ENCODE measurements at regions not wholly inside any gene's neighbourhood (a gene's known extent, or its start where the extent isn't known, plus 50 kb on each side); places are given as distances from the start of the nearest gene placed in this dataset.

GRCh38 chr9:111195766-111196165 lies 134.3 kb downstream of the OR2K2 start:
- DNase-seq (ENCODE audit: low read depth, low spot score), result no peak

DNA sequence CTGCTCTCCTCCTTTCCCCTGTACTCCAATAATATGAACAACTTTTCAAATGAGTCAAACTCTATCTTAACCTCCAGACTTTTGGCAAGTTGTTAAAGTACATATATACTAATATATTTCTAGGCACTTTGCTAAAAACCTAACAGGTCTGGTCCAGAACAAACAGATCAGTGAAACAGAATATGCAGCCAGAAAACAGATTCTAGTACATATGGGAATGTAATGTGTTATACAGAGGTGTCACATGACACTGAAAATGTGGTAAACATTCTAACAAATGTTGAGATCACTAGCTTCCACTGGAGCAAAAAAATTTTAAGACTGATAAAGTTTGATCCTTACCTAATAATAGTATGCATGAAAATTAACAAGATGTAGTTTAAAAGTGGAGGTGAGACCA lies 136.9 kb downstream of the OR2K2 start:
- no peak for DNase-seq (ENCODE audit: low read depth, low spot score)

GRCh38 chr9:111192650-111193049 lies 137.4 kb downstream of the OR2K2 start:
- no peak for DNase-seq (ENCODE audit: low read depth, low spot score)

GRCh38 chr9:111190347-111190746 lies 139.7 kb downstream of the OR2K2 start:
- DNase-seq (ENCODE audit: low read depth, low spot score), result no peak

DNA sequence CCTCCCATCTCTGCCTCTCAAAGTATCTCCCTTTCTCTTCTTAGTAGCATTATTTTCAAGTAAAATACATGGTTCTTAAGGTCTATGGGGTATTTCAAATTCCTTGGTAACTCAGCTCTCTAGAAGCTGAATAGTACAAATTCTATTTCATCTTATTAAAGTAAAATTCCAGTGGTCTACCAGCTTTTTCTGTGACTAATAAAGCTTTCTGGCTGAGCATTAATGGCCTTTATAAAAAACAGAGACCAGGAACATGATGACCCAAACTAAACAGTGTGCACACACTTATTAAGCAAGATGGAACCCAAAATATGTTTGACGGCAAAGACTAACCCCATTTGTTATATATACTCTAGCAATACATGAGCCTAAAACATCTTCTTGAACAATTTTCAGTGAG lies 142.6 kb downstream of the OR2K2 start:
- no peak for DNase-seq (ENCODE audit: low read depth, low spot score)

DNA sequence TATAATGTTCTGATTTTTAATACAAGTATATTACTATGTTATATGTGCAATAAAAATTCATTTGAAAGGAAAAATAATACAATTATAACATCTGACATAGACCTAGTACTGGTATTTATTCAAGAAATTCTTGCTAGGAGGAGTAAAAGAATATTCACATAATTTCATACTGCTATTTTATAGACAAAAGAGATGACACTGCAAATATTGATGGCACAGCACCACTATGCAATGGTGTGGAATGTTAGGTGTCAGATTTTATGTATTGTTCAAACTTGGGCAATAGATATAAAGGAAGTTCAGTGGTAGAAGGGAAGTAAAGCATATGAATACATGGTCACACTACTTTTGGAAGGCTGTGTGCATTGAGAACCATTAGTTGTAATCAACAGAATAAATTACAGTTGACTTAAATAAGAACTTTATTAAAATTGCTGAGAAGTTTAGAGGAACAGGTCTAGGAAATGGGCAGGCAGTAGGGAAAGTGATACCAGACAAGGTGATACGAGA lies 143.9 kb downstream of the OR2K2 start:
- no peak for DNase-seq (ENCODE audit: low read depth, low spot score)

- DNase-seq (ENCODE audit: low read depth, low spot score), result no peak
These were observed 142.5 kb upstream of the LPAR1 start for GRCh38 chr9:111180811-111181210.

GRCh38 chr9:111179577-111179976 lies 141.3 kb upstream of the LPAR1 start:
- no peak for DNase-seq (ENCODE audit: low read depth, low spot score)

- no peak for DNase-seq (ENCODE audit: low read depth, low spot score)
These were observed 140.2 kb upstream of the LPAR1 start for GRCh38 chr9:111178331-111179055.

DNA sequence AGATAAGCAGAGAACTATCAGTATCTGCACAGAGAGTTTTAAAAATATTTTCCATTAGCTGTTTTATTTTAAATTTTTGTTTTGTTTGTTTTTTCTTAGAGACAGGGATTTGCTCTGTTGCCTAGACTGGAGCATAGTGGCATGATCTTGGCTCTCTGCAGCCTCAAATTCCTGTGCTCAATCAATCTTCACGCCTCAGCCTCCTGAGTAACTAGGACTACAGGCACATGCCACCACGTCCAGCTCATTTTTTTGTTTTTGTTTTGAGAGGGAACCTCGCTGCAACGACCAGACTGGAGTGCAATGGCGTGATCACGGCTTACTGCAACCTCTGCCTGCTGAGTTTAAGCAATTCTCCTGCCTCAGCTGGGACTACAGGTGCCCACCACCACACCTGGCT lies 138.2 kb upstream of the LPAR1 start:
- no peak for DNase-seq (ENCODE audit: low read depth, low spot score)

- no peak for DNase-seq (ENCODE audit: low read depth, low spot score)
These were observed 137.1 kb upstream of the LPAR1 start for GRCh38 chr9:111175350-111175749.

- no peak for DNase-seq (ENCODE audit: low read depth, low spot score)
These were observed 129.1 kb upstream of the LPAR1 start for GRCh38 chr9:111167341-111167740.

GRCh38 chr9:111163716-111164389 lies 125.6 kb upstream of the LPAR1 start:
- DNase-seq (ENCODE audit: low read depth, low spot score), result no peak

GRCh38 chr9:111162026-111162425 lies 123.8 kb upstream of the LPAR1 start:
- DNase-seq (ENCODE audit: low read depth, low spot score), result no peak

- no peak for DNase-seq (ENCODE audit: low read depth, low spot score)
These were observed 122.7 kb upstream of the LPAR1 start for GRCh38 chr9:111161015-111161415.

- no peak for DNase-seq (ENCODE audit: low read depth, low spot score)
These were observed 120.7 kb upstream of the LPAR1 start for GRCh38 chr9:111158999-111159398.

DNA sequence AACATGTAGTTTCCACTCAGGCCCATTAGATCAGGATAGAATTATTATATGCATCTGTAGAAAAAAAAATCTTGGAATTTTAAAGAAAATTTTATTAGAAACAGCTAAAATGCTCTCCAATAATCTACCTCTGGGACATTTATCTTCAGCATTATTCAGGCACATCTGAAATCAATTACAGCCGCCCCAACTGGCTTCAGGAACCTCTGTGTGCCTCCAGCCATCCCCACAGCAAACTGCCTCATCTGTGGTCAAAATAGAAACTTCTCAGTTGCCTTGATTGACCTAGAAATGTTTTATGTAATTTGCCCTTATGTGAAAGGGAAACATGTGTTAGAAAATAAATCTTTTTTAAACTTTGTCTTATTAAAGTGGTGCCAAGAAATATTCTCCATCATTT lies 120.1 kb upstream of the LPAR1 start:
- DNase-seq (ENCODE audit: low read depth, low spot score), result no peak

DNA sequence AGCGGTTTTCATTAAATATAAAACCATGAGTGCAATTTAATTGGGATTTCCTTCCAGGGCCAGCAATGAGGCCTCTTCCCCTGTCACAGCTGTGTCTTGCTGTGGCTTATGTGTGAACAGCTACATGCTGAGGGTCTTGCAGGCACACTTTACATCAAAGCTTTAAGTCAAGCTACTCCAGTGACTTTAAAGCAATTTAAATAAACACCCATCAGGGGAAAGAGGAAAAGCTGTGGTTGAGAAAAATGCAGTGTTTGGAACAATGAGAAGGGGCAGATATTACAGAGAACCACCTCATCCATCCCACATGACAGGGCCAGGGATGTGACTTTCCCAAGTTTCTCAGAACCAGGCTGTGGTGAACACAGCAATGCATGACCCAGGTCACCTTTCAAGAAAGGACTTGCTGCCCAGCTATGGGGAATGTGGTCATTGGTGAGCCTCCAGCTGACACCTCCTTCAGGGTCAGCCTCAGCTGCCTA lies 115.9 kb upstream of the LPAR1 start:
- no peak for DNase-seq (ENCODE audit: low read depth, low spot score)

GRCh38 chr9:111152614-111153406 lies 114.5 kb upstream of the LPAR1 start:
- DNase-seq (ENCODE audit: low read depth, low spot score), result no peak

DNA sequence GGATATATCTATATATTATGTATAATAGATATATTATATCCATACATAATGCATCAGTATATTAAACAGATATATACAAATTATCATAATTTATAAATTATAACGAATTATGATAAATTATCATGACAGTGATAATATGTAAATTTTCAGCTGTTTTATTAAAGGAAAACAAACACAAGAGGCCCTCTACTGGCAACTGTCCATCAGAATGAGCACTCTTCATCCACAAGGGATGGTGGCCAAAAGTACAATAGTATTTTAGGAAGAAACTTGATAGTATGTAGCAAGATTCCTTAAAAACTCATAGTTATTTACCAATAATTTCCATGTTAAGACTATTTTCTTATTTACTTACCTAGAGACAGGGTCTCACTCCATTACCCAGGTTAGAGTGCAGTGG lies 113.3 kb upstream of the LPAR1 start:
- DNase-seq (ENCODE audit: low read depth, low spot score), result no peak

- no peak for DNase-seq (ENCODE audit: low read depth, low spot score)
These were observed 111.9 kb upstream of the LPAR1 start for GRCh38 chr9:111150181-111150580.

- DNase-seq (ENCODE audit: low read depth, low spot score), result no peak
These were observed 110.9 kb upstream of the LPAR1 start for GRCh38 chr9:111149018-111149759.
